Liver (tissue), 8 donors: ENCODE measurements at regions not wholly inside any gene's neighbourhood (a gene's known extent, or its start where the extent isn't known, plus 50 kb on each side); places are given as distances from the start of the nearest gene placed in this dataset.

ENCODE experiments used
- DNase-seq: peaks from one replicate; pipeline ENCODE4 v3.0.0-alpha.2; 2017; ENCODE audit warnings: low spot score
- H3K27ac ChIP-seq, 2 donors: one replicate each; pipeline ENCODE4 v1.7.0; 2013; ENCODE audit warnings: inconsistent platforms in 2 of 2, low read length in 2 of 2, control low read depth in 1 of 2, low read depth in 1 of 2, mild to moderate bottlenecking in 1 of 2
- H3K27me3 ChIP-seq, 4 donors: one replicate each; pipeline versions ENCODE4 v1.6.1 to v1.7.0; 2013; ENCODE audit warnings: low read length in 3 of 4, inconsistent platforms in 1 of 4, mild to moderate bottlenecking in 1 of 4, moderate library complexity in 1 of 4; ENCODE audit not compliant: control insufficient read depth in 4 of 4, insufficient read depth in 4 of 4
- H3K36me3 ChIP-seq, 4 donors: one replicate each; pipeline versions ENCODE4 v1.6.1 to v1.7.0; 2013; ENCODE audit warnings: low read length in 3 of 4, mild to moderate bottlenecking in 3 of 4, low read depth in 1 of 4, moderate library complexity in 1 of 4; ENCODE audit not compliant: control insufficient read depth in 4 of 4, insufficient read depth in 3 of 4
- H3K4me1 ChIP-seq, 4 donors: one replicate each; pipeline versions ENCODE4 v1.6.1 to v1.7.0; 2013; ENCODE audit warnings: low read length in 3 of 4, mild to moderate bottlenecking in 3 of 4, moderate library complexity in 1 of 4; ENCODE audit not compliant: control insufficient read depth in 4 of 4, insufficient read depth in 4 of 4
- H3K4me3 ChIP-seq, 3 donors: one replicate each; pipeline versions ENCODE4 v1.6.1 to v1.7.0; 2013; ENCODE audit warnings: low read length in 3 of 3, control low read depth in 1 of 3, low read depth in 1 of 3, mild to moderate bottlenecking in 1 of 3
- H3K9ac ChIP-seq, 2 donors: one replicate each; pipeline ENCODE4 v1.7.0; 2013; ENCODE audit warnings: low read length in 2 of 2, mild to moderate bottlenecking in 2 of 2, moderate library complexity in 2 of 2, control low read depth in 1 of 2, low read depth in 1 of 2
- H3K9me3 ChIP-seq, 4 donors: one replicate each; pipeline versions ENCODE4 v1.6.1 to v1.7.0; 2013; ENCODE audit warnings: low read length in 3 of 4; ENCODE audit not compliant: control insufficient read depth in 4 of 4
- ATF3 ChIP-seq: IDR thresholded peaks from 2 replicates; pipeline ENCODE4 v1.6.1; 2016; ENCODE audit warnings: antibody characterized with exemption
- CTCF ChIP-seq: fragments of 150-350 bp; IDR thresholded peaks from 2 replicates; pipeline ENCODE4 v1.5.1; 2017; ENCODE audit warnings: improper control_type of control experiment, low read depth, low read length; ENCODE audit not compliant: missing input control
- EGR1 ChIP-seq, 2 donors: IDR thresholded peaks; 2 replicates each; pipeline ENCODE4 v1.6.1; 2016 to 2018; ENCODE audit warnings: antibody characterized with exemption in 2 of 2, low read depth in 2 of 2
- FOXA1 ChIP-seq: IDR thresholded peaks from 2 replicates; pipeline ENCODE4 v1.6.1; 2016; ENCODE audit warnings: antibody characterized with exemption
- FOXA2 ChIP-seq: IDR thresholded peaks from 2 replicates; pipeline ENCODE4 v1.6.1; 2016; ENCODE audit warnings: antibody characterized with exemption
- GABPA ChIP-seq, 2 donors: IDR thresholded peaks in 1 of 2; conservative IDR thresholded peaks in 1 of 2; 2 replicates each; pipeline ENCODE4 v1.6.1; 2016; ENCODE audit warnings: antibody characterized with exemption in 2 of 2, mild to moderate bottlenecking in 1 of 2, moderate library complexity in 1 of 2
- HNF4A ChIP-seq, 2 donors: conservative IDR thresholded peaks; 2 replicates each; pipeline ENCODE4 v1.6.1; 2016; ENCODE audit warnings: antibody characterized with exemption in 2 of 2, mild to moderate bottlenecking in 2 of 2
- JUND ChIP-seq, 2 donors: IDR thresholded peaks; 2 replicates each; pipeline ENCODE4 v1.6.1; 2016; ENCODE audit warnings: antibody characterized with exemption in 2 of 2
- MAX ChIP-seq: IDR thresholded peaks from 2 replicates; pipeline ENCODE4 v1.6.1; 2016; ENCODE audit warnings: antibody characterized with exemption
- NR2F2 ChIP-seq: IDR thresholded peaks from 2 replicates; pipeline ENCODE4 v1.6.1; 2016; ENCODE audit warnings: antibody characterized with exemption
- RAD21 ChIP-seq, 2 donors: IDR thresholded peaks; 2 replicates each; pipeline ENCODE4 v1.6.1; 2016; ENCODE audit warnings: antibody characterized with exemption in 2 of 2, mild to moderate bottlenecking in 2 of 2
- REST ChIP-seq: IDR thresholded peaks from 2 replicates; pipeline ENCODE4 v1.6.1; 2016; ENCODE audit warnings: antibody characterized with exemption, mild to moderate bottlenecking
- RXRA ChIP-seq, 2 donors: IDR thresholded peaks; 2 replicates each; pipeline ENCODE4 v1.6.1; 2017 to 2018; ENCODE audit warnings: antibody characterized with exemption in 2 of 2, mild to moderate bottlenecking in 1 of 2
- TAF1 ChIP-seq: conservative IDR thresholded peaks from 2 replicates; pipeline ENCODE4 v1.6.1; 2016; ENCODE audit warnings: antibody characterized with exemption, mild to moderate bottlenecking
- YY1 ChIP-seq: IDR thresholded peaks from 2 replicates; pipeline ENCODE4 v1.6.1; 2016; ENCODE audit warnings: antibody characterized with exemption, mild to moderate bottlenecking
- WGBS: extraction: QIAGEN DNeasy Blood & Tissue Kit; methylation state at CpG from one replicate; pipeline ENCODE4 v1.1.7; 2013; 5-methylcytosine and 5-hydroxymethylcytosine counted together
- TF ChIP-seq, protein P1 (sequence below): IDR thresholded peaks from 2 replicates; pipeline ENCODE4 v1.6.1; 2016; ENCODE audit warnings: antibody characterized with exemption
- donor health status: healthy.
- donor health status: healthy.
- donor health status: healthy.
- donor health status: healthy.
- donor health status: healthy.

GRCh38 chr11:21861314-21861713 lies 331.6 kb upstream of the ANO5 start:
- Histone ChIP-seq H3K27ac (no peak overlapping the region), H3K4me3 (no peak overlapping the region), H3K9me3 (peaks cover 0 to 3% (median 0%) of the 10 kb centered on the region in 4 donors), H3K4me1 (no peaks in the 10 kb centered on the region), H3K36me3 (no peaks in the 10 kb centered on the region), H3K27me3 (no peaks in the 10 kb centered on the region), H3K9ac (no peak overlapping the region)
- 11% methylated on average over 4 of the region's 4 CpGs for WGBS
- TF ChIP-seq ATF3 = no peak
- no peak for TF ChIP-seq RXRA (IDR thresholded peaks at IDR 0.05)
- no peak for TF ChIP-seq TAF1
- DNase-seq = no peak

GRCh38 chr11:21865541-21865940 lies 327.3 kb upstream of the ANO5 start:
- TF ChIP-seq NR2F2 = no peak
- TF ChIP-seq YY1 = no peak
- no peak for TF ChIP-seq RAD21 (IDR thresholded peaks at IDR 0.05)
- TF ChIP-seq HNF4A (conservative IDR thresholded peaks at IDR 0.05) = no peak
- TF ChIP-seq FOXA1 = no peak
- no peak for TF ChIP-seq EGR1 (IDR thresholded peaks at IDR 0.05; ENCODE audit: low read depth in 2 of 2)
- TF ChIP-seq GABPA (IDR thresholded peaks at IDR 0.05 in 1 of 2, conservative IDR thresholded peaks at IDR 0.05 in 1 of 2) = no peak
- no peak for TF ChIP-seq TAF1
- TF ChIP-seq ATF3 = no peak
- no peak for TF ChIP-seq MAX
- TF ChIP-seq, protein P1, sequence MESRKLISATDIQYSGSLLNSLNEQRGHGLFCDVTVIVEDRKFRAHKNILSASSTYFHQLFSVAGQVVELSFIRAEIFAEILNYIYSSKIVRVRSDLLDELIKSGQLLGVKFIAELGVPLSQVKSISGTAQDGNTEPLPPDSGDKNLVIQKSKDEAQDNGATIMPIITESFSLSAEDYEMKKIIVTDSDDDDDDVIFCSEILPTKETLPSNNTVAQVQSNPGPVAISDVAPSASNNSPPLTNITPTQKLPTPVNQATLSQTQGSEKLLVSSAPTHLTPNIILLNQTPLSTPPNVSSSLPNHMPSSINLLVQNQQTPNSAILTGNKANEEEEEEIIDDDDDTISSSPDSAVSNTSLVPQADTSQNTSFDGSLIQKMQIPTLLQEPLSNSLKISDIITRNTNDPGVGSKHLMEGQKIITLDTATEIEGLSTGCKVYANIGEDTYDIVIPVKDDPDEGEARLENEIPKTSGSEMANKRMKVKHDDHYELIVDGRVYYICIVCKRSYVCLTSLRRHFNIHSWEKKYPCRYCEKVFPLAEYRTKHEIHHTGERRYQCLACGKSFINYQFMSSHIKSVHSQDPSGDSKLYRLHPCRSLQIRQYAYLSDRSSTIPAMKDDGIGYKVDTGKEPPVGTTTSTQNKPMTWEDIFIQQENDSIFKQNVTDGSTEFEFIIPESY = no peak
- no peak for TF ChIP-seq CTCF
- Histone ChIP-seq H3K27ac (no peak overlapping the region), H3K9me3 (no peaks in the 10 kb centered on the region), H3K9ac (no peak overlapping the region), H3K36me3 (no peaks in the 10 kb centered on the region), H3K27me3 (no peaks in the 10 kb centered on the region), H3K4me1 (no peaks in the 10 kb centered on the region), H3K4me3 (no peak overlapping the region)
- DNase-seq = no peak
- 38% methylated on average over 4 of the region's 4 CpGs for WGBS

GRCh38 chr11:21866781-21867180 lies 326.1 kb upstream of the ANO5 start:
- no peak overlapping the region for H3K4me3 ChIP-seq
- no peak overlapping the region for H3K27ac ChIP-seq
- no peaks in the 10 kb centered on the region for H3K4me1 ChIP-seq
- H3K9ac ChIP-seq = no peak overlapping the region
- H3K27me3 ChIP-seq = no peaks in the 10 kb centered on the region
- H3K36me3 ChIP-seq = no peaks in the 10 kb centered on the region
- DNase-seq = no peak
- WGBS = 73% methylated on average over 2 of the region's 2 CpGs
- TF ChIP-seq CTCF (no peak), EGR1 (IDR thresholded peaks at IDR 0.05; ENCODE audit: low read depth in 2 of 2) (no peak), JUND (IDR thresholded peaks at IDR 0.05) (no peak), RXRA (IDR thresholded peaks at IDR 0.05) (no peak), RAD21 (IDR thresholded peaks at IDR 0.05) (no peak), YY1 (no peak), FOXA2 (no peak), TAF1 (no peak), MAX (no peak), REST (no peak)
- no peaks in the 10 kb centered on the region for H3K9me3 ChIP-seq
